ENCODE measurements at regions not wholly inside any gene's neighbourhood (a gene's known extent, or its start where the extent isn't known, plus 50 kb on each side); places are given as distances from the start of the nearest gene placed in this dataset.

DNA sequence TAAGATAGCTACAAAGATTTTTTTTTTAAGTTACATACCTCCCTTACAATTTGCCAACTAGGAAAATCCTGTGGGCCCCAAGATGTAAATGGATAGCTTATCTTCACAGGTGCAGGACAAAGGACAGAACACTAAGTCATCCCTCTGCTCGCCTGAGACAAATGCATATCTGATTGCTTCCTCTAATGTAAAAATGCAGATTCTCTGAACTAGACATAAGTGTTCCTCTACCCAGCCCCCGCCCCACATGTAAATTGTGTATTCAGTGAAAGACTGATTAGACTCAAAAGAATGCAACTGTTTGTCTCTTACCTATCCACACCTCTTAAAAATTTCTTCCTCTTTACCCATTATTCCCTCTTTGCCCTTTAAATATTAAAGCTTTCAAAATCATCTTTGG lies 96.5 kb downstream of the CYP26B1 start:
- TF ChIP-seq, protein P1, sequence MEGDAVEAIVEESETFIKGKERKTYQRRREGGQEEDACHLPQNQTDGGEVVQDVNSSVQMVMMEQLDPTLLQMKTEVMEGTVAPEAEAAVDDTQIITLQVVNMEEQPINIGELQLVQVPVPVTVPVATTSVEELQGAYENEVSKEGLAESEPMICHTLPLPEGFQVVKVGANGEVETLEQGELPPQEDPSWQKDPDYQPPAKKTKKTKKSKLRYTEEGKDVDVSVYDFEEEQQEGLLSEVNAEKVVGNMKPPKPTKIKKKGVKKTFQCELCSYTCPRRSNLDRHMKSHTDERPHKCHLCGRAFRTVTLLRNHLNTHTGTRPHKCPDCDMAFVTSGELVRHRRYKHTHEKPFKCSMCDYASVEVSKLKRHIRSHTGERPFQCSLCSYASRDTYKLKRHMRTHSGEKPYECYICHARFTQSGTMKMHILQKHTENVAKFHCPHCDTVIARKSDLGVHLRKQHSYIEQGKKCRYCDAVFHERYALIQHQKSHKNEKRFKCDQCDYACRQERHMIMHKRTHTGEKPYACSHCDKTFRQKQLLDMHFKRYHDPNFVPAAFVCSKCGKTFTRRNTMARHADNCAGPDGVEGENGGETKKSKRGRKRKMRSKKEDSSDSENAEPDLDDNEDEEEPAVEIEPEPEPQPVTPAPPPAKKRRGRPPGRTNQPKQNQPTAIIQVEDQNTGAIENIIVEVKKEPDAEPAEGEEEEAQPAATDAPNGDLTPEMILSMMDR (IDR thresholded peaks at IDR 0.05), result no peak
- TF ChIP-seq EP300 (IDR thresholded peaks at IDR 0.05), result no peak
- no peak for TF ChIP-seq POLR2A (IDR thresholded peaks at IDR 0.05)

All from stomach (tissue), 4 donors.